ENCODE measurements at regions not wholly inside any gene's neighbourhood (a gene's known extent, or its start where the extent isn't known, plus 50 kb on each side); places are given as distances from the start of the nearest gene placed in this dataset.

GRCh38 chr10:3471927-3472286, 299.3 kb upstream of the PITRM1 start:
- H3K27ac ChIP-seq: peak overlapping the region; percentile 81 to 89
- peaks cover 35 to 67% of the 10 kb centered on the region in 2 donors for H3K4me1 ChIP-seq
- DNase-seq: no peak
- intact Hi-C loops (cut with DNase I): no loop called here
- no peaks in the 10 kb centered on the region for H3K27me3 ChIP-seq
- ATAC-seq: no peak
- no peaks in the 10 kb centered on the region for H3K36me3 ChIP-seq
- no peak for TF ChIP-seq CTCF (IDR thresholded peaks at IDR 0.05)
- H3K9me3 ChIP-seq: no peaks in the 10 kb centered on the region
- H3K4me3 ChIP-seq: no peak overlapping the region

GRCh38 chr10:3471472-3471871, 298.9 kb upstream of the PITRM1 start:
- Histone ChIP-seq H3K4me3 (no peak overlapping the region), H3K27ac (peak overlapping the region; percentile 81 to 89), H3K9me3 (no peaks in the 10 kb centered on the region), H3K27me3 (no peaks in the 10 kb centered on the region), H3K36me3 (no peaks in the 10 kb centered on the region), H3K4me1 (peaks cover 35 to 69% of the 10 kb centered on the region in 2 donors)
- intact Hi-C loops (cut with DNase I): no loop called here
- DNase-seq: no peak
- ATAC-seq: no peak
- TF ChIP-seq CTCF (IDR thresholded peaks at IDR 0.05): no peak

- no peaks in the 10 kb centered on the region for H3K27me3 ChIP-seq
- no peak for ATAC-seq
- peaks cover 39 to 77% of the 10 kb centered on the region in 2 donors for H3K4me1 ChIP-seq
- TF ChIP-seq CTCF (IDR thresholded peaks at IDR 0.05): no peak
- no peak overlapping the region for H3K27ac ChIP-seq
- no peak overlapping the region for H3K4me3 ChIP-seq
- H3K9me3 ChIP-seq: no peaks in the 10 kb centered on the region
- H3K36me3 ChIP-seq: no peaks in the 10 kb centered on the region
- intact Hi-C loops (cut with DNase I): no loop called here
- no peak for DNase-seq
These were observed 297.6 kb upstream of the PITRM1 start for GRCh38 chr10:3470191-3470590.

- intact Hi-C loops (cut with DNase I): no loop called here
- Histone ChIP-seq H3K4me3 (no peak overlapping the region), H3K4me1 (peaks cover 42 to 83% of the 10 kb centered on the region in 2 donors)
These were observed 297.0 kb upstream of the PITRM1 start for GRCh38 chr10:3469639-3470020.

GRCh38 chr10:3468919-3469638, 296.5 kb upstream of the PITRM1 start:
- no peaks in the 10 kb centered on the region for H3K27me3 ChIP-seq
- intact Hi-C loops (cut with DNase I): no loop called here
- peaks cover 42 to 87% of the 10 kb centered on the region in 2 donors for H3K4me1 ChIP-seq
- H3K36me3 ChIP-seq: no peaks in the 10 kb centered on the region
- no peaks in the 10 kb centered on the region for H3K9me3 ChIP-seq
- DNase-seq (peak in 2 of 4 donors; percentile 74 to 76), ATAC-seq (peak; percentile 56)
- peak overlapping the region; percentile 85 to 88 for H3K27ac ChIP-seq
- H3K4me3 ChIP-seq: peak overlapping the region in 1 of 2 donors; percentile 21
- TF ChIP-seq CTCF (IDR thresholded peaks at IDR 0.05): no peak

More at GRCh38 chr10:3469639-3470020, 297.0 kb upstream of the PITRM1 start:
- peak overlapping the region; percentile 85 to 88 for H3K27ac ChIP-seq
- ATAC-seq (no peak), DNase-seq (no peak)
- H3K36me3 ChIP-seq: no peaks in the 10 kb centered on the region
- H3K9me3 ChIP-seq: no peaks in the 10 kb centered on the region
- no peak for TF ChIP-seq CTCF (IDR thresholded peaks at IDR 0.05)
- no peaks in the 10 kb centered on the region for H3K27me3 ChIP-seq
